ENCODE measurements at regions not wholly inside any gene's neighbourhood (a gene's known extent, or its start where the extent isn't known, plus 50 kb on each side); places are given as distances from the start of the nearest gene placed in this dataset.

DNA sequence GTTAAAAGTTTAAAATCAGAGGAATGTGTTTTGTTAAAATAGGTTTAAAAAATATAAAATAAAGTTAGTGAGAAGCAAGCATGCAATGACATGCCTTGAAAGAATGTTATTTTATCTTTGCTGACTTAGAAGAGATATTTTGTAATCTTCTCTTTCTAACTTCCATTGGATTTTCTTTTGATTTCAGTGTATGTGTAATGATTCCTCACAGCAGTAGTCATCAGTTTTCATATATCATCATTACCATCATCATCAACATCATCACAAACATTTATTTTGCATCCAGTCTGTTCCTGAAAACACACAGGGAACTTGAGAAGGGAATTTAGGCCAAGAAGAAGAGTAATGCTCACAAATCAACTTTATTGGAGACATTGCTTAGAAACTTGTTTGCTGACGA lies 699.6 kb downstream of the TAF11L14 start:
- intact Hi-C loops (cut with micrococcal nuclease; ENCODE audit: unreplicated experiment) = no loop called here
- H3K36me3 ChIP-seq (ENCODE audit: control insufficient read depth, insufficient read depth, low read length) = no peaks in the 10 kb centered on the region
- no peak overlapping the region for H3K27ac ChIP-seq (ENCODE audit: low read length)
- no peaks in the 10 kb centered on the region for H3K4me1 ChIP-seq (ENCODE audit: control insufficient read depth, insufficient read depth, low read length)
- POLR2A ChIA-PET = no interaction called here
- CTCF ChIA-PET = no interaction called here
- BruUV-seq (replicated peaks) = no TSS peak
- no peaks in the 10 kb centered on the region for H3K9me3 ChIP-seq (ENCODE audit: control insufficient read depth, insufficient read depth, low read depth, low read length)
- ATAC-seq (no peak), DNase-seq (ENCODE audit: low read depth, low spot score) (no peak)
- no peaks in the 10 kb centered on the region for H3K27me3 ChIP-seq (ENCODE audit: control insufficient read depth, insufficient read depth, low read length)
- in situ Hi-C loops (cut with HindIII; ENCODE audit: low pct_unique_long_range_greater_than_20kb, low sequenced_read_pairs) = no loop called here
- no peak for TF ChIP-seq POLR2AphosphoS5 (IDR thresholded peaks at IDR 0.05; ENCODE audit: low read depth, low read length)
- TF ChIP-seq SIN3A (IDR thresholded peaks at IDR 0.05; ENCODE audit: borderline replicate concordance, insufficient read depth, low read depth, low read length) = no peak
- no peak for TF ChIP-seq TCF7L2 (IDR thresholded peaks at IDR 0.05; ENCODE audit: low read depth, low read length)
- TF ChIP-seq, protein P1, sequence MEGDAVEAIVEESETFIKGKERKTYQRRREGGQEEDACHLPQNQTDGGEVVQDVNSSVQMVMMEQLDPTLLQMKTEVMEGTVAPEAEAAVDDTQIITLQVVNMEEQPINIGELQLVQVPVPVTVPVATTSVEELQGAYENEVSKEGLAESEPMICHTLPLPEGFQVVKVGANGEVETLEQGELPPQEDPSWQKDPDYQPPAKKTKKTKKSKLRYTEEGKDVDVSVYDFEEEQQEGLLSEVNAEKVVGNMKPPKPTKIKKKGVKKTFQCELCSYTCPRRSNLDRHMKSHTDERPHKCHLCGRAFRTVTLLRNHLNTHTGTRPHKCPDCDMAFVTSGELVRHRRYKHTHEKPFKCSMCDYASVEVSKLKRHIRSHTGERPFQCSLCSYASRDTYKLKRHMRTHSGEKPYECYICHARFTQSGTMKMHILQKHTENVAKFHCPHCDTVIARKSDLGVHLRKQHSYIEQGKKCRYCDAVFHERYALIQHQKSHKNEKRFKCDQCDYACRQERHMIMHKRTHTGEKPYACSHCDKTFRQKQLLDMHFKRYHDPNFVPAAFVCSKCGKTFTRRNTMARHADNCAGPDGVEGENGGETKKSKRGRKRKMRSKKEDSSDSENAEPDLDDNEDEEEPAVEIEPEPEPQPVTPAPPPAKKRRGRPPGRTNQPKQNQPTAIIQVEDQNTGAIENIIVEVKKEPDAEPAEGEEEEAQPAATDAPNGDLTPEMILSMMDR (IDR thresholded peaks at IDR 0.05) = no peak
- TF ChIP-seq, protein P2, sequence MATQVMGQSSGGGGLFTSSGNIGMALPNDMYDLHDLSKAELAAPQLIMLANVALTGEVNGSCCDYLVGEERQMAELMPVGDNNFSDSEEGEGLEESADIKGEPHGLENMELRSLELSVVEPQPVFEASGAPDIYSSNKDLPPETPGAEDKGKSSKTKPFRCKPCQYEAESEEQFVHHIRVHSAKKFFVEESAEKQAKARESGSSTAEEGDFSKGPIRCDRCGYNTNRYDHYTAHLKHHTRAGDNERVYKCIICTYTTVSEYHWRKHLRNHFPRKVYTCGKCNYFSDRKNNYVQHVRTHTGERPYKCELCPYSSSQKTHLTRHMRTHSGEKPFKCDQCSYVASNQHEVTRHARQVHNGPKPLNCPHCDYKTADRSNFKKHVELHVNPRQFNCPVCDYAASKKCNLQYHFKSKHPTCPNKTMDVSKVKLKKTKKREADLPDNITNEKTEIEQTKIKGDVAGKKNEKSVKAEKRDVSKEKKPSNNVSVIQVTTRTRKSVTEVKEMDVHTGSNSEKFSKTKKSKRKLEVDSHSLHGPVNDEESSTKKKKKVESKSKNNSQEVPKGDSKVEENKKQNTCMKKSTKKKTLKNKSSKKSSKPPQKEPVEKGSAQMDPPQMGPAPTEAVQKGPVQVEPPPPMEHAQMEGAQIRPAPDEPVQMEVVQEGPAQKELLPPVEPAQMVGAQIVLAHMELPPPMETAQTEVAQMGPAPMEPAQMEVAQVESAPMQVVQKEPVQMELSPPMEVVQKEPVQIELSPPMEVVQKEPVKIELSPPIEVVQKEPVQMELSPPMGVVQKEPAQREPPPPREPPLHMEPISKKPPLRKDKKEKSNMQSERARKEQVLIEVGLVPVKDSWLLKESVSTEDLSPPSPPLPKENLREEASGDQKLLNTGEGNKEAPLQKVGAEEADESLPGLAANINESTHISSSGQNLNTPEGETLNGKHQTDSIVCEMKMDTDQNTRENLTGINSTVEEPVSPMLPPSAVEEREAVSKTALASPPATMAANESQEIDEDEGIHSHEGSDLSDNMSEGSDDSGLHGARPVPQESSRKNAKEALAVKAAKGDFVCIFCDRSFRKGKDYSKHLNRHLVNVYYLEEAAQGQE (IDR thresholded peaks at IDR 0.05; ENCODE audit: insufficient read depth in 1 of 2, low read depth in 2 of 2, low read length in 1 of 2) = no peak
- H3K4me3 ChIP-seq (ENCODE audit: low read depth in 2 of 2, low read length in 2 of 2) = no peak overlapping the region

DNA sequence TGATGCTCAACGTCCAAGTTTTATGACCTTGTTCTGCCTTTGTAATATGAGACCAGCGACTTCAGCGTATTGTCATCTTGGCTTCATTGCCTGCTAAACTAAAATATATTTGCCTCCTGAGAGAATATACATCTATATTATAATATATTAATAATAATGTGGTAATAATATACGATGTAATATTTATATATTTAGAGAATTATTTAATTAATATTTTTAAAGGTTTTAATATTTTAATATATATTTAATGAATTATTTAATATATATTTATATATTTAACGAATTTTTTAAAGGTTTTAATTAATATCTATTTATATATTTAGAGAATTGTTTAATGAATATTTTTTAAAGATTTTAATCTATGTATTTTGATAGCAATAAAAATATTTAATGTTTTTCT lies 700.7 kb downstream of the TAF11L14 start:
- ChIA-PET CTCF (no interaction called here), POLR2A (no interaction called here)
- no TSS peak for BruUV-seq (replicated peaks)
- Histone ChIP-seq H3K4me1 (ENCODE audit: control insufficient read depth, insufficient read depth, low read length) (no peaks in the 10 kb centered on the region), H3K4me3 (ENCODE audit: low read depth in 2 of 2, low read length in 2 of 2) (no peak overlapping the region), H3K9me3 (ENCODE audit: control insufficient read depth, insufficient read depth, low read depth, low read length) (no peaks in the 10 kb centered on the region), H3K27ac (ENCODE audit: low read length) (no peak overlapping the region), H3K27me3 (ENCODE audit: control insufficient read depth, insufficient read depth, low read length) (no peaks in the 10 kb centered on the region), H3K36me3 (ENCODE audit: control insufficient read depth, insufficient read depth, low read length) (no peaks in the 10 kb centered on the region)
- intact Hi-C loops (cut with micrococcal nuclease; ENCODE audit: unreplicated experiment) (no loop called here), in situ Hi-C loops (cut with HindIII; ENCODE audit: low pct_unique_long_range_greater_than_20kb, low sequenced_read_pairs) (no loop called here)
- TF ChIP-seq, protein P2 (IDR thresholded peaks at IDR 0.05; ENCODE audit: insufficient read depth in 1 of 2, low read depth in 2 of 2, low read length in 1 of 2) = no peak
- TF ChIP-seq POLR2AphosphoS5 (IDR thresholded peaks at IDR 0.05; ENCODE audit: low read depth, low read length) (no peak), TCF7L2 (IDR thresholded peaks at IDR 0.05; ENCODE audit: low read depth, low read length) (no peak), SIN3A (IDR thresholded peaks at IDR 0.05; ENCODE audit: borderline replicate concordance, insufficient read depth, low read depth, low read length) (no peak)
- TF ChIP-seq, protein P1 (IDR thresholded peaks at IDR 0.05) = no peak
- ATAC-seq (no peak), DNase-seq (ENCODE audit: low read depth, low spot score) (no peak)
